WTC11 (cell line): ENCODE measurements at regions not wholly inside any gene's neighbourhood (a gene's known extent, or its start where the extent isn't known, plus 50 kb on each side); places are given as distances from the start of the nearest gene placed in this dataset.

Experiments used
- HMGXB4 ChIP-seq: sonication (generic); formaldehyde crosslinking; IDR thresholded peaks from 2 replicates; pipeline ENCODE4 v1.8.1; 2023; ENCODE audit warnings: mild to moderate bottlenecking, moderate library complexity, missing genetic modification reagents
- MAX ChIP-seq: sonication (generic); formaldehyde crosslinking; IDR thresholded peaks from 2 replicates; pipeline ENCODE4 v1.8.0; 2022; ENCODE audit warnings: mild to moderate bottlenecking, missing genetic modification reagents
- SP1 ChIP-seq: sonication (generic); formaldehyde crosslinking; conservative IDR thresholded peaks from 2 replicates; pipeline ENCODE4 v1.8.1; 2022; ENCODE audit warnings: missing genetic modification reagents
- ZNF121 ChIP-seq: sonication (generic); formaldehyde crosslinking; IDR thresholded peaks from 2 replicates; pipeline ENCODE4 v1.8.0; 2023; ENCODE audit warnings: missing genetic modification reagents
- TF ChIP-seq, protein P1 (sequence below): sonication (generic); formaldehyde crosslinking; IDR thresholded peaks from 2 replicates; pipeline ENCODE4 v1.8.0; 2022; ENCODE audit warnings: mild to moderate bottlenecking, missing genetic modification reagents
- TF ChIP-seq, protein P2 (sequence below): fragments of 200-600 bp; IDR thresholded peaks from 2 replicates; pipeline ENCODE4 v1.8.0; 2022; ENCODE audit warnings: antibody characterized with exemption

GRCh38 chr4:173883821-173884220 lies 353.8 kb upstream of the HAND2 start:
- no peak for TF ChIP-seq MAX
- TF ChIP-seq ZNF121 (CRISPR knock-in tag) = no peak
- TF ChIP-seq, protein P1, sequence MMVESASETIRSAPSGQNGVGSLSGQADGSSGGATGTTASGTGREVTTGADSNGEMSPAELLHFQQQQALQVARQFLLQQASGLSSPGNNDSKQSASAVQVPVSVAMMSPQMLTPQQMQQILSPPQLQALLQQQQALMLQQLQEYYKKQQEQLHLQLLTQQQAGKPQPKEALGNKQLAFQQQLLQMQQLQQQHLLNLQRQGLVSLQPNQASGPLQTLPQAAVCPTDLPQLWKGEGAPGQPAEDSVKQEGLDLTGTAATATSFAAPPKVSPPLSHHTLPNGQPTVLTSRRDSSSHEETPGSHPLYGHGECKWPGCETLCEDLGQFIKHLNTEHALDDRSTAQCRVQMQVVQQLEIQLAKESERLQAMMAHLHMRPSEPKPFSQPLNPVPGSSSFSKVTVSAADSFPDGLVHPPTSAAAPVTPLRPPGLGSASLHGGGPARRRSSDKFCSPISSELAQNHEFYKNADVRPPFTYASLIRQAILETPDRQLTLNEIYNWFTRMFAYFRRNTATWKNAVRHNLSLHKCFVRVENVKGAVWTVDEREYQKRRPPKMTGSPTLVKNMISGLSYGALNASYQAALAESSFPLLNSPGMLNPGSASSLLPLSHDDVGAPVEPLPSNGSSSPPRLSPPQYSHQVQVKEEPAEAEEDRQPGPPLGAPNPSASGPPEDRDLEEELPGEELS (CRISPR knock-in tag) = no peak
- no peak for TF ChIP-seq HMGXB4 (CRISPR knock-in tag)
- TF ChIP-seq, protein P2, sequence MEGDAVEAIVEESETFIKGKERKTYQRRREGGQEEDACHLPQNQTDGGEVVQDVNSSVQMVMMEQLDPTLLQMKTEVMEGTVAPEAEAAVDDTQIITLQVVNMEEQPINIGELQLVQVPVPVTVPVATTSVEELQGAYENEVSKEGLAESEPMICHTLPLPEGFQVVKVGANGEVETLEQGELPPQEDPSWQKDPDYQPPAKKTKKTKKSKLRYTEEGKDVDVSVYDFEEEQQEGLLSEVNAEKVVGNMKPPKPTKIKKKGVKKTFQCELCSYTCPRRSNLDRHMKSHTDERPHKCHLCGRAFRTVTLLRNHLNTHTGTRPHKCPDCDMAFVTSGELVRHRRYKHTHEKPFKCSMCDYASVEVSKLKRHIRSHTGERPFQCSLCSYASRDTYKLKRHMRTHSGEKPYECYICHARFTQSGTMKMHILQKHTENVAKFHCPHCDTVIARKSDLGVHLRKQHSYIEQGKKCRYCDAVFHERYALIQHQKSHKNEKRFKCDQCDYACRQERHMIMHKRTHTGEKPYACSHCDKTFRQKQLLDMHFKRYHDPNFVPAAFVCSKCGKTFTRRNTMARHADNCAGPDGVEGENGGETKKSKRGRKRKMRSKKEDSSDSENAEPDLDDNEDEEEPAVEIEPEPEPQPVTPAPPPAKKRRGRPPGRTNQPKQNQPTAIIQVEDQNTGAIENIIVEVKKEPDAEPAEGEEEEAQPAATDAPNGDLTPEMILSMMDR = no peak
- TF ChIP-seq SP1 (CRISPR knock-in tag) = no peak
